Liver (tissue), 8 donors: ENCODE measurements at regions not wholly inside any gene's neighbourhood (a gene's known extent, or its start where the extent isn't known, plus 50 kb on each side); places are given as distances from the start of the nearest gene placed in this dataset.

ENCODE experiments used
- DNase-seq: peaks from one replicate; pipeline ENCODE4 v3.0.0-alpha.2; 2017; ENCODE audit warnings: low spot score
- H3K27ac ChIP-seq, 2 donors: one replicate each; pipeline ENCODE4 v1.7.0; 2013; ENCODE audit warnings: inconsistent platforms in 2 of 2, low read length in 2 of 2, control low read depth in 1 of 2, low read depth in 1 of 2, mild to moderate bottlenecking in 1 of 2
- H3K27me3 ChIP-seq, 4 donors: one replicate each; pipeline versions ENCODE4 v1.6.1 to v1.7.0; 2013; ENCODE audit warnings: low read length in 3 of 4, inconsistent platforms in 1 of 4, mild to moderate bottlenecking in 1 of 4, moderate library complexity in 1 of 4; ENCODE audit not compliant: control insufficient read depth in 4 of 4, insufficient read depth in 4 of 4
- H3K36me3 ChIP-seq, 4 donors: one replicate each; pipeline versions ENCODE4 v1.6.1 to v1.7.0; 2013; ENCODE audit warnings: low read length in 3 of 4, mild to moderate bottlenecking in 3 of 4, low read depth in 1 of 4, moderate library complexity in 1 of 4; ENCODE audit not compliant: control insufficient read depth in 4 of 4, insufficient read depth in 3 of 4
- H3K4me1 ChIP-seq, 4 donors: one replicate each; pipeline versions ENCODE4 v1.6.1 to v1.7.0; 2013; ENCODE audit warnings: low read length in 3 of 4, mild to moderate bottlenecking in 3 of 4, moderate library complexity in 1 of 4; ENCODE audit not compliant: control insufficient read depth in 4 of 4, insufficient read depth in 4 of 4
- H3K4me3 ChIP-seq, 3 donors: one replicate each; pipeline versions ENCODE4 v1.6.1 to v1.7.0; 2013; ENCODE audit warnings: low read length in 3 of 3, control low read depth in 1 of 3, low read depth in 1 of 3, mild to moderate bottlenecking in 1 of 3
- H3K9ac ChIP-seq, 2 donors: one replicate each; pipeline ENCODE4 v1.7.0; 2013; ENCODE audit warnings: low read length in 2 of 2, mild to moderate bottlenecking in 2 of 2, moderate library complexity in 2 of 2, control low read depth in 1 of 2, low read depth in 1 of 2
- H3K9me3 ChIP-seq, 4 donors: one replicate each; pipeline versions ENCODE4 v1.6.1 to v1.7.0; 2013; ENCODE audit warnings: low read length in 3 of 4; ENCODE audit not compliant: control insufficient read depth in 4 of 4
- ATF3 ChIP-seq: IDR thresholded peaks from 2 replicates; pipeline ENCODE4 v1.6.1; 2016; ENCODE audit warnings: antibody characterized with exemption
- CTCF ChIP-seq: fragments of 150-350 bp; IDR thresholded peaks from 2 replicates; pipeline ENCODE4 v1.5.1; 2017; ENCODE audit warnings: improper control_type of control experiment, low read depth, low read length; ENCODE audit not compliant: missing input control
- EGR1 ChIP-seq, 2 donors: IDR thresholded peaks; 2 replicates each; pipeline ENCODE4 v1.6.1; 2016 to 2018; ENCODE audit warnings: antibody characterized with exemption in 2 of 2, low read depth in 2 of 2
- FOXA1 ChIP-seq: IDR thresholded peaks from 2 replicates; pipeline ENCODE4 v1.6.1; 2016; ENCODE audit warnings: antibody characterized with exemption
- FOXA2 ChIP-seq: IDR thresholded peaks from 2 replicates; pipeline ENCODE4 v1.6.1; 2016; ENCODE audit warnings: antibody characterized with exemption
- GABPA ChIP-seq, 2 donors: IDR thresholded peaks in 1 of 2; conservative IDR thresholded peaks in 1 of 2; 2 replicates each; pipeline ENCODE4 v1.6.1; 2016; ENCODE audit warnings: antibody characterized with exemption in 2 of 2, mild to moderate bottlenecking in 1 of 2, moderate library complexity in 1 of 2
- HNF4A ChIP-seq, 2 donors: conservative IDR thresholded peaks; 2 replicates each; pipeline ENCODE4 v1.6.1; 2016; ENCODE audit warnings: antibody characterized with exemption in 2 of 2, mild to moderate bottlenecking in 2 of 2
- HNF4G ChIP-seq: IDR thresholded peaks from 2 replicates; pipeline ENCODE4 v1.6.1; 2016; ENCODE audit warnings: antibody characterized with exemption
- JUND ChIP-seq, 2 donors: IDR thresholded peaks; 2 replicates each; pipeline ENCODE4 v1.6.1; 2016; ENCODE audit warnings: antibody characterized with exemption in 2 of 2
- MAX ChIP-seq: IDR thresholded peaks from 2 replicates; pipeline ENCODE4 v1.6.1; 2016; ENCODE audit warnings: antibody characterized with exemption
- NR2F2 ChIP-seq: IDR thresholded peaks from 2 replicates; pipeline ENCODE4 v1.6.1; 2016; ENCODE audit warnings: antibody characterized with exemption
- RAD21 ChIP-seq, 2 donors: IDR thresholded peaks; 2 replicates each; pipeline ENCODE4 v1.6.1; 2016; ENCODE audit warnings: antibody characterized with exemption in 2 of 2, mild to moderate bottlenecking in 2 of 2
- REST ChIP-seq: IDR thresholded peaks from 2 replicates; pipeline ENCODE4 v1.6.1; 2016; ENCODE audit warnings: antibody characterized with exemption, mild to moderate bottlenecking
- RXRA ChIP-seq, 2 donors: IDR thresholded peaks; 2 replicates each; pipeline ENCODE4 v1.6.1; 2017 to 2018; ENCODE audit warnings: antibody characterized with exemption in 2 of 2, mild to moderate bottlenecking in 1 of 2
- SP1 ChIP-seq: IDR thresholded peaks from 2 replicates; pipeline ENCODE4 v1.6.1; 2018; ENCODE audit warnings: antibody characterized with exemption, mild to moderate bottlenecking
- TAF1 ChIP-seq: conservative IDR thresholded peaks from 2 replicates; pipeline ENCODE4 v1.6.1; 2016; ENCODE audit warnings: antibody characterized with exemption, mild to moderate bottlenecking
- YY1 ChIP-seq: IDR thresholded peaks from 2 replicates; pipeline ENCODE4 v1.6.1; 2016; ENCODE audit warnings: antibody characterized with exemption, mild to moderate bottlenecking
- ZBTB33 ChIP-seq: IDR thresholded peaks from 2 replicates; pipeline ENCODE4 v1.6.1; 2016; ENCODE audit warnings: antibody characterized with exemption
- WGBS: extraction: QIAGEN DNeasy Blood & Tissue Kit; methylation state at CpG from one replicate; pipeline ENCODE4 v1.1.7; 2013; 5-methylcytosine and 5-hydroxymethylcytosine counted together
- donor health status: healthy.
- donor health status: healthy.
- donor health status: healthy.
- donor health status: healthy.
- donor health status: healthy.

GRCh38 chr2:122596598-122596997, 841.1 kb downstream of the TSN start:
- no peaks in the 10 kb centered on the region for H3K4me1 ChIP-seq
- no peaks in the 10 kb centered on the region for H3K36me3 ChIP-seq
- 73% methylated on average over 3 of the region's 3 CpGs for WGBS
- no peak overlapping the region for H3K4me3 ChIP-seq
- DNase-seq: no peak
- no peaks in the 10 kb centered on the region for H3K9me3 ChIP-seq
- H3K9ac ChIP-seq: no peak overlapping the region
- TF ChIP-seq HNF4G (no peak), REST (no peak), RAD21 (IDR thresholded peaks at IDR 0.05) (no peak), HNF4A (conservative IDR thresholded peaks at IDR 0.05) (no peak), GABPA (IDR thresholded peaks at IDR 0.05 in 1 of 2, conservative IDR thresholded peaks at IDR 0.05 in 1 of 2) (no peak), TAF1 (no peak), SP1 (no peak), EGR1 (IDR thresholded peaks at IDR 0.05; ENCODE audit: low read depth in 2 of 2) (no peak), YY1 (no peak), ZBTB33 (no peak), NR2F2 (no peak), RXRA (IDR thresholded peaks at IDR 0.05) (no peak), FOXA1 (no peak), ATF3 (no peak), CTCF (no peak), MAX (no peak), FOXA2 (no peak)
- H3K27ac ChIP-seq: no peak overlapping the region
- no peaks in the 10 kb centered on the region for H3K27me3 ChIP-seq

- 90% methylated on average over 1 of the region's 1 CpG for WGBS
- Histone ChIP-seq H3K27ac (no peak overlapping the region), H3K4me1 (no peaks in the 10 kb centered on the region), H3K4me3 (no peak overlapping the region), H3K36me3 (no peaks in the 10 kb centered on the region), H3K9me3 (no peaks in the 10 kb centered on the region), H3K27me3 (no peaks in the 10 kb centered on the region), H3K9ac (no peak overlapping the region)
- TF ChIP-seq RXRA (IDR thresholded peaks at IDR 0.05) (no peak), YY1 (no peak), RAD21 (IDR thresholded peaks at IDR 0.05) (no peak), NR2F2 (no peak), SP1 (no peak), HNF4A (conservative IDR thresholded peaks at IDR 0.05) (no peak), HNF4G (no peak), ZBTB33 (no peak), MAX (no peak), JUND (IDR thresholded peaks at IDR 0.05) (no peak), EGR1 (IDR thresholded peaks at IDR 0.05; ENCODE audit: low read depth in 2 of 2) (no peak), GABPA (IDR thresholded peaks at IDR 0.05 in 1 of 2, conservative IDR thresholded peaks at IDR 0.05 in 1 of 2) (no peak), TAF1 (no peak), FOXA2 (no peak)
- DNase-seq: no peak
Observed at GRCh38 chr2:122598784-122599183, 843.3 kb downstream of the TSN start.
